ENCODE measurements at regions not wholly inside any gene's neighbourhood (a gene's known extent, or its start where the extent isn't known, plus 50 kb on each side); places are given as distances from the start of the nearest gene placed in this dataset.
"Not testable (repeated sequence)": the region's sequence is repeated elsewhere in the genome, so short reads cannot be mapped to it uniquely, and the experiment has no call there.

DNA sequence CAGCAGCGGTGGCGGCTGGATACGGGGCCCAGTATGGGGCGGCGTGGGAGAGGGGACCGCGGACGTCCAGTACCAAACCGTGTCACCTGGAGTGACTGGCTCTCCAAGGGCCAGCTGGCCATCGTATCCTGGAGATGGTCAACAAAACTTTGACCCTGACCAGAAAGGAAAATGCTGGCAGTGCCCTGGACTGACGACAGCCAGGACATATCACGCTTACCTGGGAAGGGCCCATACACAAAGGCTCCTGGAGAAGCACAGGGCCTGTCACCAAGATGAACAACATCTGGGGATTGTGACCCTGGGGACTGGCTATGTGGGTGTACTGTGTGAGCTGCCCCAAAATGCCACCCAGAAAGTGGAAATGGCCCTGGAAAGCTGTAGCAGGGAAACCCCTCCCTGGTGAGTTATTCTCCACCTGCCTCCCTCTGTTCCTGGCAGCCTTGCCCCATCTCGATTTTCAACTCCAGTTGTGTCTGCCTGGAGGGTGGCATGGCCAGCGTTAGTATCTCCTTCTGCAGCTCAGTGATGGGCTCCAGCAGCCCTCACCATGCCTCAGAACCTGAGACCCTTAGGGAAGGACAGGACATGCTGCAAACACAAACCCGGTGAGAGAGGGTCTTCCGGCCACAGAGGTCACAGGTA lies 117.6 kb upstream of the KCNJ18 start:
- not testable (repeated sequence) for DNase-seq (ENCODE audit: low spot score); H3K9ac ChIP-seq (ENCODE audit: low read depth in 1 of 2, low read length in 2 of 2); H3K27me3 ChIP-seq (ENCODE audit: control insufficient read depth in 4 of 4, insufficient read depth in 4 of 4, low read length in 3 of 4); H3K36me3 ChIP-seq (ENCODE audit: control insufficient read depth in 4 of 4, insufficient read depth in 3 of 4, low read depth in 1 of 4, low read length in 3 of 4); H3K4me1 ChIP-seq (ENCODE audit: control insufficient read depth in 4 of 4, insufficient read depth in 4 of 4, low read length in 3 of 4); H3K4me3 ChIP-seq (ENCODE audit: low read depth in 1 of 3, low read length in 3 of 3); H3K9me3 ChIP-seq (ENCODE audit: control insufficient read depth in 4 of 4, low read length in 3 of 4); H3K27ac ChIP-seq (ENCODE audit: low read depth in 1 of 2, low read length in 2 of 2)
- 77% methylated on average over 7 of the region's 16 CpGs for WGBS
- TF ChIP-seq RXRA (IDR thresholded peaks at IDR 0.05), result peak in 1 of 2 donors; percentile 34
- TF ChIP-seq SP1 (IDR thresholded peaks at IDR 0.05), result peak; percentile 72
- peak in 1 of 2 donors; percentile 66 for TF ChIP-seq HNF4A (conservative IDR thresholded peaks at IDR 0.05)
- peak; percentile 38 for TF ChIP-seq HNF4G (IDR thresholded peaks at IDR 0.05)

DNA sequence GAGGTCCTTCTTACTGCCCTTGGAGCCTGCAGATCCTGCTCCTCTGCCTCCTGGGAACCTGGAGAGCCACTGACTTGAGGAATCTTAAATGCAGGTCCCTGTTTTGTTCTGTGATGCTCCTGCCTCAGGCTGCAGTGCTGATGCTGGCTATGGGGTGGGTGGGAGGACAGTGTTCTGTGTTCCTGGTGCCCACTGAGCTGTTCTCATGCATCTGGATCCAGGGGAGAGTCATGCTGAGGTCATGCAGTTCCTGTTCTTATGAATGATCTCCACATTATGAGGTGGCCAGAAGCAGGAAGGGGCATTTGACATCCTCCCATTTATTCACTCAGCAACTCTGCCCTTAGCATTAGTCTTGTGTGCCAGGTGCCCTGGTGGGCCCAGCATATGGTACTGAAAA lies 113.5 kb upstream of the KCNJ18 start:
- H3K27me3 ChIP-seq (ENCODE audit: control insufficient read depth in 4 of 4, insufficient read depth in 4 of 4, low read length in 3 of 4); H3K9ac ChIP-seq (ENCODE audit: low read depth in 1 of 2, low read length in 2 of 2): not testable (repeated sequence)

DNA sequence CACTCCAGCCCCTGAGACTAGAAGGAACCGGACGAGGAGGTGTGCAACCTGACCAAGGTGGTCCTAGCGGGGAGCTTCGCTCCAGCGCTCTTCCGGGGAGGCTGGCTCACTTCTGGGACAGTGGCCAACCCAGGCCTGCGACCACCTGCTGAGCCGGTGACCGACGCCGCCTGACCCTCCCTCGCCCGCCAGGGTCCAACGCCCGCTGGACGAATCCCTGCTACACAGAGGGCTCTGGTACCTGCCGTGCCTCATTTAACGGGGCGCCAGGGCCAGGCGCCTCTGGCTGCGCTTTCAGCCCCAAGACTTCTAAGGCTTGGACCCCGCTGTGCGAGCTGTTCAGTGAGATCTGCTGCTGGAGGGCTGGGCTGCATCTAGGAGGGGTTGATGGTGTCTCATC lies 99.5 kb upstream of the KCNJ18 start:
- TF ChIP-seq HNF4G (IDR thresholded peaks at IDR 0.05), result no peak
- TF ChIP-seq, protein P1, sequence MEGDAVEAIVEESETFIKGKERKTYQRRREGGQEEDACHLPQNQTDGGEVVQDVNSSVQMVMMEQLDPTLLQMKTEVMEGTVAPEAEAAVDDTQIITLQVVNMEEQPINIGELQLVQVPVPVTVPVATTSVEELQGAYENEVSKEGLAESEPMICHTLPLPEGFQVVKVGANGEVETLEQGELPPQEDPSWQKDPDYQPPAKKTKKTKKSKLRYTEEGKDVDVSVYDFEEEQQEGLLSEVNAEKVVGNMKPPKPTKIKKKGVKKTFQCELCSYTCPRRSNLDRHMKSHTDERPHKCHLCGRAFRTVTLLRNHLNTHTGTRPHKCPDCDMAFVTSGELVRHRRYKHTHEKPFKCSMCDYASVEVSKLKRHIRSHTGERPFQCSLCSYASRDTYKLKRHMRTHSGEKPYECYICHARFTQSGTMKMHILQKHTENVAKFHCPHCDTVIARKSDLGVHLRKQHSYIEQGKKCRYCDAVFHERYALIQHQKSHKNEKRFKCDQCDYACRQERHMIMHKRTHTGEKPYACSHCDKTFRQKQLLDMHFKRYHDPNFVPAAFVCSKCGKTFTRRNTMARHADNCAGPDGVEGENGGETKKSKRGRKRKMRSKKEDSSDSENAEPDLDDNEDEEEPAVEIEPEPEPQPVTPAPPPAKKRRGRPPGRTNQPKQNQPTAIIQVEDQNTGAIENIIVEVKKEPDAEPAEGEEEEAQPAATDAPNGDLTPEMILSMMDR (IDR thresholded peaks at IDR 0.05; ENCODE audit: low read depth, low read length, missing input control), result no peak
- TF ChIP-seq FOXA2 (IDR thresholded peaks at IDR 0.05), result no peak
- H3K4me3 ChIP-seq (ENCODE audit: low read depth in 1 of 3, low read length in 3 of 3), result no peak overlapping the region
- H3K27me3 ChIP-seq (ENCODE audit: control insufficient read depth in 4 of 4, insufficient read depth in 4 of 4, low read length in 3 of 4), result no peaks in the 10 kb centered on the region
- H3K4me1 ChIP-seq (ENCODE audit: control insufficient read depth in 4 of 4, insufficient read depth in 4 of 4, low read length in 3 of 4), result peaks cover 0 to 3% (median 0%) of the 10 kb centered on the region in 4 donors
- no peak overlapping the region for H3K9ac ChIP-seq (ENCODE audit: low read depth in 1 of 2, low read length in 2 of 2)
- 94% methylated on average over 23 of the region's 23 CpGs for WGBS
- H3K27ac ChIP-seq (ENCODE audit: low read depth in 1 of 2, low read length in 2 of 2), result no peak overlapping the region
- H3K36me3 ChIP-seq (ENCODE audit: control insufficient read depth in 4 of 4, insufficient read depth in 3 of 4, low read depth in 1 of 4, low read length in 3 of 4), result no peaks in the 10 kb centered on the region
- no peak for DNase-seq (ENCODE audit: low spot score)
- H3K9me3 ChIP-seq (ENCODE audit: control insufficient read depth in 4 of 4, low read length in 3 of 4), result no peaks in the 10 kb centered on the region

More for the DNA sequence above, 113.5 kb upstream of the KCNJ18 start:
- not testable (repeated sequence) for DNase-seq (ENCODE audit: low spot score); H3K4me3 ChIP-seq (ENCODE audit: low read depth in 1 of 3, low read length in 3 of 3); H3K9me3 ChIP-seq (ENCODE audit: control insufficient read depth in 4 of 4, low read length in 3 of 4); H3K36me3 ChIP-seq (ENCODE audit: control insufficient read depth in 4 of 4, insufficient read depth in 3 of 4, low read depth in 1 of 4, low read length in 3 of 4); H3K27ac ChIP-seq (ENCODE audit: low read depth in 1 of 2, low read length in 2 of 2); H3K4me1 ChIP-seq (ENCODE audit: control insufficient read depth in 4 of 4, insufficient read depth in 4 of 4, low read length in 3 of 4)

DNA sequence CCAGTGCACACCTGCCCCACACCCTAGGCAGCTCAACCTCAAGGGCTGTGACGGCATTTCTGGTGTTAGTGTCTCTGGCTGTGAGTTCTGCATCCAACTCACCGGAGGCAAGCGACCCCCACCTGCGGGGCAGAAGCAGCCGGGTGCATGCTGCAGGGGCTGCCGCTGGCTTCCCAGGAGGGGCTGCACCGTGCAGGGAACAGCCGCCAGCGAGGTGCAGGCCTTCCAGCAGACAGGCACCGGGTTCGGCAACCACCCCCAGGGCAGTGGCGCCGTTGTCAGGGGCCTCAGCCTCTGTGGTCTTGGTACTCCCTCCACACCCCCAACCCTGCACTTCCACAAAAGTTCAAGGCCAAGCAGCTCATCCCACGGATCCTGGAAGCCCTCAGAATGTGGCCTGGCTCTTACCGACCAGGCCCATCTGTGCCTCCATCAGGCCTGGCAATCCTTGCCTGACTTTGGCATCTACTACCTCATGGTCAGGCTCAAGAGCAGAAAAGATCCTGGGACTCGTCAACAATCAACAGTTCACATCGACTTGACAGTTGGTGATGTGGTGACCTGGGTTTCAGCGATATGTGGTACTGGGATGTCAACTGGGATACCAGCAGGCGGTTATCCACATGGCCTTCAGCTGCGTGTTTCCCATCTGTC lies 98.7 kb upstream of the KCNJ18 start:
- WGBS, result 86% methylated on average over 20 of the region's 20 CpGs
- not testable (repeated sequence) for H3K9ac ChIP-seq (ENCODE audit: low read depth in 1 of 2, low read length in 2 of 2)

More for the DNA sequence above, 98.7 kb upstream of the KCNJ18 start:
- DNase-seq (ENCODE audit: low spot score); H3K4me3 ChIP-seq (ENCODE audit: low read depth in 1 of 3, low read length in 3 of 3); H3K27ac ChIP-seq (ENCODE audit: low read depth in 1 of 2, low read length in 2 of 2); H3K9me3 ChIP-seq (ENCODE audit: control insufficient read depth in 4 of 4, low read length in 3 of 4); H3K4me1 ChIP-seq (ENCODE audit: control insufficient read depth in 4 of 4, insufficient read depth in 4 of 4, low read length in 3 of 4); H3K36me3 ChIP-seq (ENCODE audit: control insufficient read depth in 4 of 4, insufficient read depth in 3 of 4, low read depth in 1 of 4, low read length in 3 of 4); H3K27me3 ChIP-seq (ENCODE audit: control insufficient read depth in 4 of 4, insufficient read depth in 4 of 4, low read length in 3 of 4): not testable (repeated sequence)
